GDM1 (cell line): ENCODE measurements at regions not wholly inside any gene's neighbourhood (a gene's known extent, or its start where the extent isn't known, plus 50 kb on each side); places are given as distances from the start of the nearest gene placed in this dataset.

Experiments used
- DNase-seq: peaks from one replicate; lab custom pipeline; 2025; lab: John Stamatoyannopoulos, UW

DNA sequence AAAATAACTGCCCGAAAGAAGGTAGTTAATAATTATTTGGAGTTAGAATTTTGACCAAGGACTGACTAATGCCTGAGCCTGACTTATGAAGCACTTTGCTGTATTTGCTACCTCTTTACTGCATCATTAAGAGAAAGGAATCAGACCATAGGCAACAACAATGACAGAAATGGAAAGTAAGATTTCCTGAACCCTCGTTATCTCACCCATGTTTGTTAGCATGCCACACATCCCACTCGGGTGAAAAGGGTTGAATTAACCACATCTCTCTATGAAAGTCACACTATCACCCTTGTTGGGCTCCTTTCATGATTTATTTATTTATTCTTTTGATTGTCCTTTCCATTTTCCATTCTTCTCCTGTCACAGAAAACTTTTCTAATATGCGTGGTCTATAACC lies 59.6 kb downstream of the OLIG3 start:
- no peak for DNase-seq

DNA sequence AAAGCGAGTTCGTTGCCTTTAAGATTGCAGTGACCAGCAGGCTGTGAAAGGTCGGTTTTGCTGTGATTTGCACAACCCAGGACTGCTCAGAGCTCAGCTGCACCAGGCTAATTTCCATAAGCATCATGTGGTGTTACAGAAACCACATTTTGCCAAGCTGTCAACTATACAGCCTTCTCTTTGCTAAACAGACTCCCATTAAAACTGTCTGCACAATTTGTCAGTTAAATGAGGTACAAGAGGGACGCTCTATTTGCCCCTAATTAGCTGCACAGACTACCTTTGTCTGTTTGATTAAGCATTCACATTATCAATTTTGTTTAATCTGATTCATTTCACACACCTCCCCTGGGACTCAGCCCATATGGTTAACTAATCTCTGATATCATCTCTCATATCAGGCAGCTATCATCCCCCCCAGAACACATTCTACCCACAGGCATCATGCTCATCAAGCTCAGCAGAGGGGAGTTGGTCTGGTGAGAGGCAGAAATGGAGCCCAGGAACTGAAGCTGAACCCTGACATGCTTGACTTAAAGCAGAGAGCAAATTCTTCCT lies 62.1 kb downstream of the OLIG3 start:
- no peak for DNase-seq

DNA sequence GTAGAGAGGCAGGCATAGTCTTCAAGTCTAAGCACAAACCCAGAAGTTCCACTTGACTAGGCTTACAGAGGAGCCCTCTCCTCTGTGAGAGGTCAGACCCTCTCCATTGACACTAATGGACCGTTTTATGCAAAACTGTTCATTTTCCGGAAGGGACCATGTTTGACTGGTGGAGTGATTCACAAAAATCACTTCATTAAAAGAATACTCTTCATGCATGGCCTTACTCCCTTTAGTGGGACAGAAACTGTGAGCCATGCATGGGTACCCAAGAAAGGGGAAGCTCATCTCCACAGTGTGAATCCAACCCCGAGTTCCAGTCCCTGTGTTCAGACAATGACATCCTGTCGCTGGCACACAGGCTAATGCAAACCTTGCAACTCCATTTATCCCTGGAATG lies 63.2 kb downstream of the OLIG3 start:
- DNase-seq, result no peak

DNA sequence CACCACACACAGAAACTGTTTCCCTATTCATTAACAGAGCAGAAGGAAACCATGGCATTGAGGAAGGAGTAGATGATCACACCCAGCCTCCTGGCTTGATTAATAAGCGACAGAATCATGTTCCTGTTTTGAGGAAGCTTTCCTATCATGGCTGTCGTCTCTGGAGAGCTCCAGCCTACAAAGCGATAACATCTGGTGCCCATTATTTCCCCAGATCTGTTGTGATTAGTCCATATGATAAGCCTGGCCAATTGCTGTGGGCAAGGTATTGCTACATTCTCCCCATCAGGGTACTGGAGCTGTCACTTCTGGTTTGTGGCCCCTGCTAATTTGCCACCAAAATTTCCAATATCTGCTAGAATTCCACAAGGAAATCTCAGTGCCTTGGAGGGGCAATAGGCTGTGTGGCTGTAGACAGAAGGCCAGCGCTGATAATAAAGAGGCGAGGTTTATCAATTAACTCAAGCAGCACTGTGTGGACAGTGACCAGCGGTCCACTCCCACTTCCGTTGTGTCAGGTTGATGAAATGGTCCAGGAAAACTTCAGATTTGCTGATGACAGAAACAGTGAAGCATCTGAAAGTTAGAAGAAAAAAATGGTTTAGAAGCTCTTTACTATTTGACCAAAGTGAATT lies 66.4 kb downstream of the OLIG3 start:
- no peak for DNase-seq

GRCh38 chr6:137426007-137426689 lies 68.0 kb downstream of the OLIG3 start:
- DNase-seq, result no peak

DNA sequence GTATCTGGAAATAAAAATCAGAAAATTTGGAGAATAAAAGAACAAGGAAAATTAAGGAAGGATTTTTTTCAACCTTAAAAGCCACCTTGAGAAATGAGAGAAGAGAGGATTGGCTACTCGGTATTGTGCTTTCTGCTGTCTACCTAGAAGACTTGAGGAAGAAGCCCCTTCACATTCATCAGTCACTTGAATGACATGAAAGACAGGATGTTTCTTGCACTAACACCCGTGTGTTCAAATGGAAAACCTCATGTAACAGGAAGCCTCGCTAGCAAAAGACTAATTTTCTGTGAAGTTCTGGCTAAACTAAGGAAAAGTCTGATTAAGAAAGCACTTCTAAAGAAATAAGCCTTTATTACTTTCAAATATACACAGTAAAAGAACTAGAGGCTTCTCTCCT lies 69.9 kb downstream of the OLIG3 start:
- DNase-seq, result no peak

DNA sequence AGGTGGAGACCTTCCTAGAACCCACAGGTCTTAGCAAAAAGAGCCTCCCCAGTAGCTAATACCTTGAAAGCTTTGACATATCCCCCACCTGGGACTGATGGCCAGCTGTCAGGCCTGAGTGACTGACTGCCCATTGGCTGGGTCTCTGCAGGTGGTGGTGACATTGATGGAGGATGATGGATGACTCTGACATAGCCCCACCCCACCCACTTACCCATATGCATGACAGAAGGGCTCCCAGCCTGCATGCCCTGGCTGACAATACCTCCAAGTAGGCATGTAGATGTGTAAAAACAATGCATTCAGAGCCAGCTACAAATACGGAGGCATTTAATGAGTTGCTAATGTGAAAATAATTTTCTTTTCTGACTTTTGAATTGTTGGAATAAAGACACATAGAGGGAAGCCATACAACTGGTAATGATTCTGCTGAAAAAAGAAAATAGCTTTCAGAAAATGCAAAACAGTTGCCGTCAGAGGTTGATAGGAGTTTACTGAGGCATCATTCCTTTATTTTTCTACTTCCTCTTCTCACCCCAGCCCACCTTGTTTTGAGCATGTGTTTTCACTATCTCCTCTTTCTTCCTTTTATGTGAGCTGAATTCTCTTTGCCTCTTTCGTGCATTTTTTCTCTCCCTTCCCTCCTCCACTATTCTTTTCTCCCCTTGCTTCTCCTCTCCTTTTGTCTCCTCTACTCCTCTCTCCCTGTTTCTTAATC lies 70.6 kb downstream of the OLIG3 start:
- no peak for DNase-seq

- no peak for DNase-seq
Measured at GRCh38 chr6:137417396-137417795, 76.8 kb downstream of the OLIG3 start.

DNA sequence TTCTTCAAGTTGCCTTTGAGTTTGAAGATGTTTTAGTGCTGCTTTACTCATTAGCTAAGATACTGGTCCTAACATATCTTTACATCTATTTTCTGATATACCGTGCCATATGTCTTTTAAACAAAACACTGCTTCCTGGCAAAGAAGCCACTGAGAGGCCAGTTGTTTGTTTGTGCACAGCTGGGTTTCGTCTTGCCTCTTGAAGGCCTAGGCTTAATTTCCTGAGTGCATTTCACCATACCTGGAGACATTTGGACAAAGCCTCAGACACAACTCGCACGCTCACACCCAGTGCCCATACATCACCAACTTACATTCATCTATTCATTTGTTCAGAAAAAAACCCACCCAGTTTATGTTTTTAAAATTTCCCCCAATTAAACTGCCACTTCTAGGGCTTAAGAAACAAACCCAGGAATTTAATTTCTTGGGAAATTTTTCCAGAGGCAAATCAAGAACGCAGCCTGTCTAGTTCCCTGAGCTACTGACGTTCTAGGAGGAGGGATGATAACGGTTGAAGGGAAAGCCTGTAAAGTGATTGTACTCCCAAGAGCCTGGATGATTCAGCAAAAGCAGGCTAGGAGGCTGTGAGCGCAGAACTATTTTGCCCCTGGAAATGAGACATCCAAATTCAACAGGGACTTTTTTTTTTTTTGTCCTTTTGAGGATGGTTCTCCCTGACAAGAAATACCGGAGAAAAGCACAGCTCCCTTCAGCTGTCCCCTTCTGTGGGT lies 77.7 kb downstream of the OLIG3 start:
- no peak for DNase-seq

DNA sequence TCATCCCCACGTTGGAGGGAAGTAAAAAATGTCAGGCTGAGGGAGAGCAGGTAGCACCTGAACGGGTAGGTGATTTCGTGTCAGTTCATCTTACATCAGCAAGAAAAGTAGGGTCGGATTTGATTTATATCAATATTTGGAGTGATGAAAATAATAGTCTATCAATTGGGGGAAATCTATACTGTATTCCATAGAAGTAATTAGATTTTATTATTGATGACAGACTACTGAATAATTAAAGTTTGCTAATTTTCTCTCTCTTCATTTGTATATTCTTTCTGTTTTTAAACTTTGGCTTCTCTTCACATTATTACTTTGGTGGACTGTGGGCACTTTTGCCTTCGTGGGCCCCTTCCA lies 78.4 kb downstream of the OLIG3 start:
- no peak for DNase-seq

DNA sequence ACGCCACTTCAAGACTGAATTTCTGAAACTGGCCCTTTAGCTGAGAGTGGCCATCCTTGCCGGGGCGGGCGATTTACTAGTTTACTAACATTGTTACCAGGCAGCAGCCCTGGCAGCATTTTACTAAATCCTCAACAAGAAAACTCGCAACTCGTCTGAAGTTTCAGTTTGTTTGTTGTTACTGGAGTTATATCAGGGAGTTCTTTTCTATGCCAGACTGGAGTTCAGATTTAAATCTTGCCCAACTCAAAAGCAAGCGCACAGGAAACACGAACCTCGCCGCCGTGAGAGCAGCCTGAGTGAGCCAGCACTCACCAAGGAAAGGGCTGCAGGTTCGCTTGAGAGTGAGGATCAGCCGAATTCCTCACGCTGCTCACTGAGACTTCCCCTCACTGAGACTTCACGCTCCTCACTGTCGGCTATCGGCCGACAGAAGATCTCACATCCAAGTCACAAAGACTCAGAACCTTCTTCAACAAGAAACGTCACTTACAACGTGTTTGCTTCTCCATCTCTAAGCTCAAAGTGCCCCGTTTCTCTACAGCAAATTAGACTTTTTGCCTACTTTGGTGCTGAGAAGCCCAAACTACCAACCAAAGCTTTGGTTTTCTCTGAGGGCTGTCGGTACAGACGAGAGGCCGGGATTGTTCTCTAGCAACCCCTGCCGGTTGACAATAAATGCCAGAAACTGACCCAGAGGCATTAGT lies 78.9 kb downstream of the OLIG3 start:
- no peak for DNase-seq

GRCh38 chr6:137414599-137414998 lies 79.6 kb downstream of the OLIG3 start:
- no peak for DNase-seq

- no peak for DNase-seq
Measured at GRCh38 chr6:137413482-137413881, 80.7 kb downstream of the OLIG3 start.

GRCh38 chr6:137412562-137412961 lies 81.6 kb downstream of the OLIG3 start:
- DNase-seq, result no peak

DNA sequence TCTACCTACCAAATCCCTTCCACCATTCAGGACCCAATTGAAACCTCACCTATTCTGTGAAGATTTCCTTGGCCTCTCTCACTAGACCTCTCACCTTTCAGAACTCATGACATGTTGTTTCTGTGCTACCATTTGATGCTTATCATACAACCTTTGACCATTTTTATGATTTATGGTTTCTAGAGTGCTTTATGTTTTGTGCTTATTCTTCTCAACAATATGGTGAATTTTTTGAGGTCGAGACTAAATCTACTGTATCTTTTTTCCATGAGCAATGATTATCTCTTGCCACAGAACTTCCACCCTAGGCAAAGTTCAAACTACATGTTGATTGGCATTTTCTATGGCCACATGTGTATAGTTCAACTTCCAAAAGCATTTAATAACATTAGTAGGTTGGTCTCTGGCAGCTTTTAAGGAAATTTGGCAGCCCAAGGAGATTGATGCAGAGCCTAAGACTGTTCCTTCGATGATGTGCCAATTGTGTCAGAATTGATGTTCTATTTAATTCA lies 84.9 kb downstream of the OLIG3 start:
- no peak for DNase-seq

DNA sequence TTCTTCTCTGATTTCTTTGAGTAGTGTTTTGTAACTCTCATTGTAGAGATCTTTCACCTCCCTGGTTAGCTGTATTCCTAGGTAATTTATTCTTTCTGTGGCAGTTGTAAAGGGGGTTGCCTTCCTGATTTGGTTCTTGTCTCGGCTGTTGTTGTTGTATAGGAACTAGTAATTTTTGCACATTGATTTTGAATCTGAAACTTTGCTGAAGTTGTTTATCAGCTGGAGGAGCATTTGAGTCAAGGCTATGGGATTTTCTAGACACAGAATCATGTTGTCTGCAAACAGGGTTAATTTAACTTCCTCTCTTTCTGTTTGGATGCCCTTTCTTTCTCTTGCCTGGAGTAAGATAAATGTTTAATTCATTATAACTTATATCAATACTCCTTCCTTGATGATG lies 86.4 kb downstream of the OLIG3 start:
- no peak for DNase-seq

DNA sequence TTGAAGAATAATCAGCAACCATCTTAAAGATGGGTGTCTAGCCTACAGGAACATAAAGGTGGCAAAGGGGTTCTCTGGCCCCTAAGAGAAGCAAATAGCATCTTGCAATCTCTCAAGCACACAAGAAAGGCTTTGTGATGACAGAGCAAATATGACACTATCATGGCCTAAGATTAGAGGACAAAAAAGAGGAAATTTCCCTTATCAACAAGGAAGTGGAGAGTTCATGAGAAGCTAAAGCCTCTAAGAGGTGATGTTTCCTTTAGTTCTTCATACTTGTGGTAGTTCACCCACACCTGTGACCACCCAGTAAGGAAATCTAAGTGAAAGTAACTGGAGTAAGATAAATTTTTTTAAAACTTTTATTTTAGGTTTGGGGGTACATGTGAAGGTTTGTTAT lies 88.4 kb downstream of the OLIG3 start:
- DNase-seq, result no peak

DNA sequence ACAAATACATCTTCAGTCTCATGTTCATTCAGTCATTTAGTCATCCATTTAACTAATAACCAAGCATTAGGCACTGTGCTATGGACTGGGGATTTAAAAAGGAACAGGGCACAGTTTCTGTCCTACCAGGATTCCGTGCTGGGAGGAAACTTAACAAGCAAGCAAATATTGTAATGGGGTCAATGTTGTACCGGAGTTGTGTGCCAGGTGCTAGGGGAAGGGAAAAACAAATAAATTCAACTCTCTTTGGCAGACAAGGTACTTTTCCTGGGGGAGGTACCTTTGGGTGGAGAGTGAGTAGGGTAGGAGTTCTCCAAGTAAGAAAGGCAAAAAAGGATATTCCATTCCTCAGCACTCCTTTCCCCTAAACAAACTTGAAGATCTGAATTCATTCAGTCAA lies 90.3 kb downstream of the OLIG3 start:
- DNase-seq, result no peak

DNA sequence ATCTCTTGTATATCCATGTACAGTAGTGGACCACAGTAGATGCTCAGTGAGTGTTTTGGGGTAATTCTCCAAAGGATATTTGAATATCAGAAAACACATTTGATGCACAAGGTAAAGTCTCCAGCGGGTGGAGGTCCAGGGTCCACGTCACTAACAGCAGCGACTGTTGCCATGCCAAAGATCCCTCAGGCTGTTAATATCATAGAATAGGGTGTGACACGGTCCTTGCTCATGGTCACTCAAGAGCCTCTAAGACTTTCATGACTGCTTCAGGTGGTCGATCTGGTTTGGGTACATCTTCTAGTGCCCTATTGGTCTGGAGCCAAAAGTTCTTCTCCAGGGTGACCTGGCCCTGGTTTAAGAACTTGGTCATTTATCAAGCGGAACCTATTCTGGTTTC lies 90.8 kb downstream of the OLIG3 start:
- no peak for DNase-seq

GRCh38 chr6:137402143-137402680 lies 92.0 kb downstream of the OLIG3 start:
- no peak for DNase-seq

DNA sequence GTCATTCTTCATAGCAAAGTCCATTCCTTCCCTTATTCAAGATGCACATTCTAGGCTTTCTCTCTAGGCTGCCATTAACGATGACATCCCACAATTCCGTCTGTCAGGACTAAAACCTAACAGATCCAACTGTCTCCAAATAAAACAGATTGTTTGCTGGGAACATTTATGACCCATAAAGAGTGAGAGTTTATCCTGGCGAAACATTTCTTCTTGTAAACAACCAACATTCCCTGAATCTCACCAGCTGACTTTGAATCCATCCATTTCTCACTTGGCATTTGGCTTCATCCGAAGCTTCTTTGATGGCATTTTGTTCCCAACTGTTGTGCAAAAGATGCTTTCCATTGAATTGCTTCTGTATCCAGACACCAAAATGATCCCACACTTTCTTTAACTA lies 93.1 kb downstream of the OLIG3 start:
- no peak for DNase-seq
